22Rv1 (cell line): ENCODE measurements at regions not wholly inside any gene's neighbourhood (a gene's known extent, or its start where the extent isn't known, plus 50 kb on each side); places are given as distances from the start of the nearest gene placed in this dataset.

Experiments
- ZFX ChIP-seq: fragments of 450-650 bp; IDR thresholded peaks from 2 replicates; pipeline ENCODE4 v1.6.1; 2017; ENCODE audit warnings: antibody characterized with exemption, borderline replicate concordance
- TF ChIP-seq, protein P1 (sequence below): fragments of 450-650 bp; IDR thresholded peaks from 2 replicates; pipeline ENCODE4 v1.5.1; 2017; ENCODE audit warnings: mild to moderate bottlenecking

DNA sequence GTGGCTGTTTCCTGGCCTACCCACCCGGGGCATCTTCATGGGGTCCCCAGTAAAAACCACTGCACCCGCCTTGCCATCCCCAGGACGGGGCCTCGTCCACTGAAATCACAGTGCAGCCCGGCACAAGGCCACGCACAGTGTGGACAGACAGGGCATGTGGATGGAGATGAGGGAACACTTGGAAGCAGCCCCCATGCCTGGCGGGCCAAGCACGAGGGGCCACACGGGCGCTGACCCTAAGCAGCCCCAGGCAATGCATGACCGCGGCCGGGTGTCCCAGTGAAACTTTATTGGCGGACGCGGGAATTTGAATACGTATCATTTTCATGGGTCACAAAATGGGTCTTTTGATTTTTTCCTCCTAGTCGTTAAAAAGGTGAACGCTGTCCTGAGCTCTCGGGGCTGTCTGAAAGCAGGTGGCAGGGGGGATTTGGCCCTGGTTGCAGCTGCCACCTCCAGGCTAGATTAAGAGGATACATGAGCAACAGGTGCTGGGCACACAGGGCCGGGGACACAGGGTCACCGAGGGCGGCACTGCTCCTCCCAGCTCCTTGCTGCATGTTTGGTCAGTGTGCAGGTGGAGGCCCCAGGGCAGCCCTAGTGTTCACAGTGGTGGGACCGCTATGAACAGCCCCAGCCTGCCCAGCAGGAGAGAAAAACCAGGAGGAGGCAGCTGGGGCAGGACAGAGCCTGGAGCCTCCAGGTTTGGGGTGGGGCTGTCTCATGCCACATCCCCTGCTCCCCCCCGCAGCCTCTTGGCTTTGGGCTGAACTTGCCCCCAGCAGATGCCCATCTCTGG, 74.9 kb upstream of the SLCO4A1 start:
- TF ChIP-seq, protein P1, sequence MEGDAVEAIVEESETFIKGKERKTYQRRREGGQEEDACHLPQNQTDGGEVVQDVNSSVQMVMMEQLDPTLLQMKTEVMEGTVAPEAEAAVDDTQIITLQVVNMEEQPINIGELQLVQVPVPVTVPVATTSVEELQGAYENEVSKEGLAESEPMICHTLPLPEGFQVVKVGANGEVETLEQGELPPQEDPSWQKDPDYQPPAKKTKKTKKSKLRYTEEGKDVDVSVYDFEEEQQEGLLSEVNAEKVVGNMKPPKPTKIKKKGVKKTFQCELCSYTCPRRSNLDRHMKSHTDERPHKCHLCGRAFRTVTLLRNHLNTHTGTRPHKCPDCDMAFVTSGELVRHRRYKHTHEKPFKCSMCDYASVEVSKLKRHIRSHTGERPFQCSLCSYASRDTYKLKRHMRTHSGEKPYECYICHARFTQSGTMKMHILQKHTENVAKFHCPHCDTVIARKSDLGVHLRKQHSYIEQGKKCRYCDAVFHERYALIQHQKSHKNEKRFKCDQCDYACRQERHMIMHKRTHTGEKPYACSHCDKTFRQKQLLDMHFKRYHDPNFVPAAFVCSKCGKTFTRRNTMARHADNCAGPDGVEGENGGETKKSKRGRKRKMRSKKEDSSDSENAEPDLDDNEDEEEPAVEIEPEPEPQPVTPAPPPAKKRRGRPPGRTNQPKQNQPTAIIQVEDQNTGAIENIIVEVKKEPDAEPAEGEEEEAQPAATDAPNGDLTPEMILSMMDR = no peak
- no peak for TF ChIP-seq ZFX
